Lung (tissue), 11 donors: ENCODE measurements at regions not wholly inside any gene's neighbourhood (a gene's known extent, or its start where the extent isn't known, plus 50 kb on each side); places are given as distances from the start of the nearest gene placed in this dataset.

ENCODE experiments used
- ATAC-seq: fragments of 200-7000 bp; cut with Tn5 transposase; one replicate; pipeline ENCODE4 v1.9.1; 2020; ENCODE audit warnings: moderate number of reproducible peaks; ENCODE audit not compliant: insufficient read depth, low FRiP score
- DNase-seq, 3 donors: peaks; one replicate each; pipeline ENCODE4 v3.0.0-alpha.2; 2013 to 2017
- H3K27ac ChIP-seq, 2 donors: one replicate each; pipeline ENCODE4 v1.5.1; 2013; ENCODE audit warnings: mild to moderate bottlenecking in 2 of 2, moderate library complexity in 2 of 2, control low read depth in 1 of 2, inconsistent platforms in 1 of 2, low read depth in 1 of 2, low read length in 1 of 2
- H3K27me3 ChIP-seq, 3 donors: one replicate each; pipeline ENCODE4 v1.5.1; 2013; ENCODE audit warnings: low read length in 2 of 3; ENCODE audit not compliant: control insufficient read depth in 3 of 3, insufficient read depth in 3 of 3
- H3K36me3 ChIP-seq, 4 donors: one replicate each; pipeline ENCODE4 v1.5.1; 2013; ENCODE audit warnings: low read length in 4 of 4, mild to moderate bottlenecking in 1 of 4, moderate library complexity in 1 of 4; ENCODE audit not compliant: control insufficient read depth in 4 of 4, insufficient read depth in 4 of 4
- H3K4me1 ChIP-seq, 5 donors: one replicate each; pipeline ENCODE4 v1.5.1; 2013; ENCODE audit warnings: low read length in 5 of 5, mild to moderate bottlenecking in 2 of 5, moderate library complexity in 1 of 5; ENCODE audit not compliant: control insufficient read depth in 5 of 5, insufficient read depth in 5 of 5
- H3K4me3 ChIP-seq: one replicate; pipeline ENCODE4 v1.5.1; 2013; ENCODE audit warnings: mild to moderate bottlenecking, control low read depth, moderate library complexity
- H3K9ac ChIP-seq, 2 donors: one replicate each; pipeline ENCODE4 v1.5.1; 2013; ENCODE audit warnings: low read length in 2 of 2, control low read depth in 1 of 2; ENCODE audit not compliant: insufficient read depth in 1 of 2
- H3K9me3 ChIP-seq, 4 donors: one replicate each; pipeline ENCODE4 v1.5.1; 2013; ENCODE audit warnings: low read length in 3 of 4, mild to moderate bottlenecking in 1 of 4, moderate library complexity in 1 of 4; ENCODE audit not compliant: control insufficient read depth in 4 of 4, insufficient read depth in 3 of 4
- WGBS, 2 donors: extraction: QIAGEN DNeasy Blood & Tissue Kit; methylation state at CpG; one replicate each; pipeline ENCODE4 v1.1.7; 2013; 5-methylcytosine and 5-hydroxymethylcytosine counted together
- TF ChIP-seq, protein P1 (sequence below): IDR thresholded peaks from 2 replicates; pipeline ENCODE4 v1.5.1; 2012; ENCODE audit warnings: mild to moderate bottlenecking; ENCODE audit errors: control extremely low read depth, extremely low read depth
- donor health status: control.
- donor health status: control.
- donor health status: Bipolar disorder and iron deficiency.
- donor health status: healthy.
- donor health status: DM: yes; HTN: yes; CAD: no.

DNA sequence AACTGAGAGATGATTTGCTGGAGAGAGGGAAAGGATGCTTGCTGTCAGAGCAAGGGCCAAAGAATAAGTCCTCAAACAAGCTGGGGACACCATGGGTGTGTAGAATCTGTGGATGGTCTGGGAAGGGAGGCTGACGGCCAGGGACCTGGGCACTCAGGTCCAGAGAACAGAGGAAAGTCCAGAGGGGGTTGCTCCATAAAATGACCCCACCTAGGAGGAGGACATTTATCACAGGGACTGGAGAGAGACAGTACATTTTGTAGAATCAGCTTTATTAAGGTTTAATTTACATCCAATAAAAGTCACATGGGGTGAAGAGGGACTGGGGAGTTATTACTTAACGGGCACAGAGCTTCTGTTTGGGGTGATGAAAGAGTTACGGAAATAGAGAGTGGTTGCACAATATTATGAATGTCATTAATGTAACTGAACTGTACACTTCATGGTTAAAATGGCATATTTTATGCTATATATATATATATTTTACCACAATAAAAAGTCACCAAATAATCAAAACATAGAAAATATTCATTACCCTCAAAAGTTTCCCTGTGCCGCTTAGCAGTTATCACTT is 73.0 kb upstream of the ABCD3 start:
- Histone ChIP-seq H3K27me3 (no peaks in the 10 kb centered on the region), H3K9ac (no peak overlapping the region), H3K27ac (no peak overlapping the region), H3K36me3 (no peaks in the 10 kb centered on the region), H3K4me3 (no peak overlapping the region), H3K9me3 (no peaks in the 10 kb centered on the region), H3K4me1 (no peaks in the 10 kb centered on the region)
- 46 to 63% methylated on average over 4 of the region's 4 CpGs for WGBS, 2 donors
- DNase-seq (no peak), ATAC-seq (no peak)
- TF ChIP-seq, protein P1, sequence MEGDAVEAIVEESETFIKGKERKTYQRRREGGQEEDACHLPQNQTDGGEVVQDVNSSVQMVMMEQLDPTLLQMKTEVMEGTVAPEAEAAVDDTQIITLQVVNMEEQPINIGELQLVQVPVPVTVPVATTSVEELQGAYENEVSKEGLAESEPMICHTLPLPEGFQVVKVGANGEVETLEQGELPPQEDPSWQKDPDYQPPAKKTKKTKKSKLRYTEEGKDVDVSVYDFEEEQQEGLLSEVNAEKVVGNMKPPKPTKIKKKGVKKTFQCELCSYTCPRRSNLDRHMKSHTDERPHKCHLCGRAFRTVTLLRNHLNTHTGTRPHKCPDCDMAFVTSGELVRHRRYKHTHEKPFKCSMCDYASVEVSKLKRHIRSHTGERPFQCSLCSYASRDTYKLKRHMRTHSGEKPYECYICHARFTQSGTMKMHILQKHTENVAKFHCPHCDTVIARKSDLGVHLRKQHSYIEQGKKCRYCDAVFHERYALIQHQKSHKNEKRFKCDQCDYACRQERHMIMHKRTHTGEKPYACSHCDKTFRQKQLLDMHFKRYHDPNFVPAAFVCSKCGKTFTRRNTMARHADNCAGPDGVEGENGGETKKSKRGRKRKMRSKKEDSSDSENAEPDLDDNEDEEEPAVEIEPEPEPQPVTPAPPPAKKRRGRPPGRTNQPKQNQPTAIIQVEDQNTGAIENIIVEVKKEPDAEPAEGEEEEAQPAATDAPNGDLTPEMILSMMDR: no peak

DNA sequence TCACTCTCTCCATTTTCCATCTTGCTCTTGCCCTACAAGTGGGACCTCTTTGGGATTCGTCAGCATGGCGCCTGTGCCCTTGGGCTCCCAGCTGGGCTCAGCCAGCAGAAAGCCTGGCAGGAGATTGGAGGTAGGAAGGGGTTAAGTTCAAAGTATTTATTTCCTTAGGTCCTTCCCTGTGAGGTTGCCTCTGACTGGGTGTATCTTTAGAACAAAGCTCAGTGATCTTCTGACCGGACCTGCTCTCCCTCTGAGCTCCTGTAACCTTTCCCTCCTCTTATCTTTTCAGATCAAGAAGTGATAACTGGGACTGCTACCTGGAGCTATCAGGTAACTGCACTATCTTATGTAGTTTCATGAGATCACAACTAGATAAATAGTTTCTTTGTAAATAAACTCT is 75.8 kb upstream of the ABCD3 start:
- 78 to 88% methylated on average over 3 of the region's 3 CpGs for WGBS, 2 donors
- Histone ChIP-seq H3K4me3 (no peak overlapping the region), H3K36me3 (no peaks in the 10 kb centered on the region), H3K4me1 (no peaks in the 10 kb centered on the region), H3K9ac (no peak overlapping the region), H3K9me3 (no peaks in the 10 kb centered on the region), H3K27me3 (no peaks in the 10 kb centered on the region), H3K27ac (no peak overlapping the region)
- DNase-seq (no peak), ATAC-seq (no peak)
- TF ChIP-seq, protein P1: no peak

DNA sequence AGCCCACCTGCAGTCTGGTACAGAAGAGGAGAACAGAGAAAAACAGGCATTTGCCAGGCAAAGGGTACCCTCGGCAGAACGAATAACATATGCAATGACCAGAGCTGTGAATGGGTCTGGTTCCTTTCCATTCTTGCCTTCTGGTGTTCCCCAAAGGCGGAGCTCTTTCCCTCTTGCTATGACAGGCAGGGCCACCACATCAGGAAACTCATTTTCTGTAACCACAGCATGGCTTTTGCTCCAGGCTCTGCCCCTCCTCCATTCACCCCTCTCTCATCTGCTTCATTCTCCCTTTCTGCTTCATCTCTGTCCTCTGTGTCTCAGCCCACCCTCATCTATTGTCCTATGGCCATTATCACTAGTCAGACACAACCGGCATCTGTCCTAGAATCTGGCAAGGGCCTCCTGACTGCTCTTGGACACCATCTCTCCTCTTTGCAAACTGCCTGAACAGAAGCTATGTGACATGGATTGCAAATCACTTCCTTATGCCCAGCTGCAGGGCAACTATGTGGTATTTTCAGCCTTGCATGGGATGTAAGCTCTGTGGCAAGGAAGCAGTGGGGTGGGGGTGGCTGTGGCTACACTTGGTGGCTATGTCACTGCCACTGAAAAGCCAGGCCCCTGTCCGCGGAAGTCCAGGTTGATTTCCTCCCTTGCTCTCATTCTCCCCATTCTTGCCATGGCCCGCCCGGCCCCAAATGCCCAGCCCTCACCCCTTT is 78.8 kb upstream of the ABCD3 start:
- TF ChIP-seq, protein P1: no peak
- no peak overlapping the region for H3K4me3 ChIP-seq
- no peaks in the 10 kb centered on the region for H3K36me3 ChIP-seq
- no peak for DNase-seq
- no peak for ATAC-seq
- WGBS, 2 donors: 28 to 73% methylated on average over 8 of the region's 8 CpGs
- no peaks in the 10 kb centered on the region for H3K27me3 ChIP-seq
- H3K9me3 ChIP-seq: no peaks in the 10 kb centered on the region
- H3K9ac ChIP-seq: no peak overlapping the region
- H3K4me1 ChIP-seq: peaks cover 0 to 2% (median 0%) of the 10 kb centered on the region in 5 donors
- no peak overlapping the region for H3K27ac ChIP-seq
